A673 (cell line): ENCODE measurements at regions not wholly inside any gene's neighbourhood (a gene's known extent, or its start where the extent isn't known, plus 50 kb on each side); places are given as distances from the start of the nearest gene placed in this dataset.

ENCODE experiments used
- BruUV-seq: library from RNA; stranded (reverse); fragments of 400-500 nt; replicated peaks from 2 replicates; lab custom pipeline; 2021; lab: Mats Ljungman, UMichigan
- CTCF ChIA-PET: fragments of 300-600 bp; sonication (Branson Sonifier 250); formaldehyde crosslinking; loops from one replicate; lab custom pipeline; 2022; ENCODE audit warnings: antibody characterized with exemption; lab: Charles Lee
- POLR2A ChIA-PET: fragments of 300-600 bp; sonication (Branson Sonifier 250); formaldehyde crosslinking; loops from one replicate; lab custom pipeline; 2022; ENCODE audit warnings: antibody characterized with exemption; ENCODE audit not compliant: low non-redundant PET; lab: Charles Lee
- DNase-seq: peaks from one replicate; pipeline ENCODE4 v3.0.0-alpha.2; 2015; ENCODE audit warnings: low spot score
- H3K27ac ChIP-seq: fragments of 200-600 bp; sonication (generic); 2 replicates; pipeline ENCODE4 v1.5.1; 2016; ENCODE audit warnings: mixed run types, low read depth, mild to moderate bottlenecking, mixed read lengths, antibody characterized with exemption, low read length; ENCODE audit not compliant: poor library complexity, severe bottlenecking
- H3K27me3 ChIP-seq: fragments of 200-600 bp; sonication (generic); replicated peaks from 2 replicates; pipeline ENCODE4 v1.6.1; 2017; ENCODE audit warnings: mixed run types, low read depth, mild to moderate bottlenecking, mixed read lengths, antibody characterized with exemption, low read length; ENCODE audit not compliant: insufficient read depth, poor library complexity
- H3K36me3 ChIP-seq: fragments of 200-600 bp; sonication (generic); 2 replicates; pipeline ENCODE4 v1.6.1; 2016; ENCODE audit warnings: mixed run types, mild to moderate bottlenecking, mixed read lengths, antibody characterized with exemption, low read length; ENCODE audit not compliant: insufficient read depth, poor library complexity, severe bottlenecking
- H3K4me1 ChIP-seq: fragments of 200-600 bp; sonication (generic); 2 replicates; pipeline ENCODE4 v1.6.1; 2017; ENCODE audit warnings: mixed run types, mild to moderate bottlenecking, mixed read lengths, antibody characterized with exemption, low read length; ENCODE audit not compliant: insufficient read depth, poor library complexity, severe bottlenecking
- H3K4me3 ChIP-seq: fragments of 200-600 bp; sonication (generic); 2 replicates; pipeline ENCODE4 v1.5.1; 2016; ENCODE audit warnings: low read depth, mixed run types, mild to moderate bottlenecking, mixed read lengths, low read length; ENCODE audit not compliant: poor library complexity, severe bottlenecking
- H3K9me3 ChIP-seq: fragments of 200-600 bp; sonication (generic); 2 replicates; pipeline ENCODE4 v1.6.1; 2016; ENCODE audit warnings: mixed run types, low read depth, mild to moderate bottlenecking, mixed read lengths, antibody characterized with exemption, low read length; ENCODE audit not compliant: poor library complexity, severe bottlenecking
- EZH2 ChIP-seq: fragments of 200-600 bp; sonication (generic); IDR thresholded peaks from 2 replicates; pipeline ENCODE4 v1.6.1; 2017; ENCODE audit warnings: borderline replicate concordance, low read depth, mild to moderate bottlenecking, mixed read lengths, antibody characterized with exemption, low read length; ENCODE audit not compliant: poor library complexity, severe bottlenecking
- intact Hi-C: fragments of 100-400 bp; cut with micrococcal nuclease; formaldehyde crosslinking; loops from one replicate; pipeline ENCODE4 v1.10.0; 2022; ENCODE audit not compliant: unreplicated experiment
- TF ChIP-seq, protein P1 (sequence below): fragments of 300-800, 200-600 bp; sonication (generic); conservative IDR thresholded peaks from 2 replicates; pipeline ENCODE4 v1.5.1; 2017; ENCODE audit warnings: low read depth, mild to moderate bottlenecking, antibody characterized with exemption, low read length, moderate library complexity, mixed read lengths

DNA sequence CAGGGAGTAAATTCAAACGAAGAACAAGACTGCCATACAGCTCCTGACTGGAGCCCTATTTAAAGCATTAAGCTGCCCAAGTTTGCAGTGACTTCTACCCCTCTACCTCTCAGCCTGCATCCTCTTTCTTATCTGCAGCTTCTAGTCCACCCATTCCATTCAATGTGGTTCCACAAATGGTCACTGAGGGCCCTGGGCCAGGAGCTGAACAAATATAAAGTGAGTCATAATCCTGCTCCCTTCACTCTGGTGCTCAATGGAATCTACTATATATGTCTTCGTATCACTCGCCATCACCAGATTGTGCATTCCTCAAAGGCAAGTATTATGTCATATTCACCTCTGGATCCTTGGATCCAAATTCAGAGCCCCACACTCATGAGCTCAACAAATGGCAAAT is 398.7 kb downstream of the BRINP2 start:
- Histone ChIP-seq H3K36me3 (no peaks in the 10 kb centered on the region), H3K9me3 (no peaks in the 10 kb centered on the region), H3K4me1 (peaks cover 8% of the 10 kb centered on the region), H3K27ac (no peak overlapping the region), H3K4me3 (no peak overlapping the region), H3K27me3 (no peaks in the 10 kb centered on the region)
- intact Hi-C loops = no loop called here
- ChIA-PET POLR2A (interaction anchor here (0.6 kb wide), 1 partner anchor 104 kb away, joined by 3 read pairs; no protein-coding TSS in a partner anchor), CTCF (no interaction called here)
- BruUV-seq = no TSS peak
- DNase-seq = no peak
- TF ChIP-seq, protein P1, sequence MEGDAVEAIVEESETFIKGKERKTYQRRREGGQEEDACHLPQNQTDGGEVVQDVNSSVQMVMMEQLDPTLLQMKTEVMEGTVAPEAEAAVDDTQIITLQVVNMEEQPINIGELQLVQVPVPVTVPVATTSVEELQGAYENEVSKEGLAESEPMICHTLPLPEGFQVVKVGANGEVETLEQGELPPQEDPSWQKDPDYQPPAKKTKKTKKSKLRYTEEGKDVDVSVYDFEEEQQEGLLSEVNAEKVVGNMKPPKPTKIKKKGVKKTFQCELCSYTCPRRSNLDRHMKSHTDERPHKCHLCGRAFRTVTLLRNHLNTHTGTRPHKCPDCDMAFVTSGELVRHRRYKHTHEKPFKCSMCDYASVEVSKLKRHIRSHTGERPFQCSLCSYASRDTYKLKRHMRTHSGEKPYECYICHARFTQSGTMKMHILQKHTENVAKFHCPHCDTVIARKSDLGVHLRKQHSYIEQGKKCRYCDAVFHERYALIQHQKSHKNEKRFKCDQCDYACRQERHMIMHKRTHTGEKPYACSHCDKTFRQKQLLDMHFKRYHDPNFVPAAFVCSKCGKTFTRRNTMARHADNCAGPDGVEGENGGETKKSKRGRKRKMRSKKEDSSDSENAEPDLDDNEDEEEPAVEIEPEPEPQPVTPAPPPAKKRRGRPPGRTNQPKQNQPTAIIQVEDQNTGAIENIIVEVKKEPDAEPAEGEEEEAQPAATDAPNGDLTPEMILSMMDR = no peak
- TF ChIP-seq EZH2 = no peak

DNA sequence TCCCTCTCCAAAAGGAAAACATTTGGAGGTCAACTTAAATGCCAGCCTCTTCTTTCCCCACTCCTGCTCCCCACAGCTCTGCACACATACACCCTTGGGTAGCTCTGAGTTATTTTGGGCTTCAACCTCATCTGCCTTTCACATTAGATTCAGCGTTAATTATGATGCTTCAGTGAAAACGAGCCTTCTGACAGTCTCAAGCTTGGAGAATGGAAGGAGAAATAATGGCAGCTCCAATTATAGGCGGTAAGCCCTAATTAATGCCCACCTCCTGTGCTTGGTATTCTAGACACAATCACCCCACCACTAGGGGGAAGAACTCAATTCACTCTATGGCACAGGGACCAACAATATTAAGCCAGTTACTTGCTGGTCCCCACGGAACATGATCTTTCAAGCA is 397.9 kb downstream of the BRINP2 start:
- intact Hi-C loops = no loop called here
- no peak overlapping the region for H3K27ac ChIP-seq
- ChIA-PET POLR2A (no interaction called here), CTCF (no interaction called here)
- peaks cover 7% of the 10 kb centered on the region for H3K4me1 ChIP-seq
- no TSS peak for BruUV-seq
- no peak overlapping the region for H3K4me3 ChIP-seq
- no peaks in the 10 kb centered on the region for H3K9me3 ChIP-seq
- no peak for TF ChIP-seq EZH2
- TF ChIP-seq, protein P1 = peak; percentile 39; the same call in 1 of the 2 replicates
- H3K36me3 ChIP-seq = no peaks in the 10 kb centered on the region
- no peaks in the 10 kb centered on the region for H3K27me3 ChIP-seq
- DNase-seq = no peak

DNA sequence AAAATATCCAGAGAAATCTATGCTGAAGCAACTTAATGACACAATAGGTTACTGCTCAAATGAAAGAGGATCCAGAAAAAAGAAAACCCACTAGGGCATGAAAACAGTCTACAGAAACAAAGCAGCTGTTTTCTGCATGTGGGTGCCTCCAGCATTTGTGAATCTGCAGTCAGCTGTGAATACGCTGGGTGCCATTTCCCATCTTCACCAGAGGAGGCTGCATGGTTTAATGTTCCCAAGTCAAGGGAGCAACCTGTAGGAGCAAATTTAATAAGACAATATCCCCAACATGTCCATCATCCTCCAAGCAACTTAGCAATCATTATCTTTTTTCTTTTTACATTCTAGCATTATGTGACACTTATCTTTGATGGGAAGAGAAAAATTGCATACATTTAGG is 396.6 kb downstream of the BRINP2 start:
- H3K9me3 ChIP-seq = no peaks in the 10 kb centered on the region
- no peak overlapping the region for H3K4me3 ChIP-seq
- DNase-seq = peak; percentile 45
- CTCF ChIA-PET = no interaction called here
- no peak overlapping the region for H3K27ac ChIP-seq
- no peak for TF ChIP-seq EZH2
- TF ChIP-seq, protein P1 = peak; percentile 47
- H3K4me1 ChIP-seq = peaks cover 4% of the 10 kb centered on the region
- BruUV-seq = no TSS peak
- intact Hi-C loops = no loop called here
- POLR2A ChIA-PET = no interaction called here
- no peaks in the 10 kb centered on the region for H3K36me3 ChIP-seq
- no peaks in the 10 kb centered on the region for H3K27me3 ChIP-seq
